Thyroid gland (tissue), 4 donors: ENCODE measurements at regions not wholly inside any gene's neighbourhood (a gene's known extent, or its start where the extent isn't known, plus 50 kb on each side); places are given as distances from the start of the nearest gene placed in this dataset.

Source experiments
- CTCF ChIP-seq, 6 experiments: fragments of 200-600 bp in 3 of 6; fragments of 450-650 bp in 3 of 6; sonication (generic) in 3 of 6; IDR thresholded peaks; one replicate each; pipeline ENCODE4 v1.5.1; 2016 to 2019; ENCODE audit warnings: antibody characterized with exemption in 6 of 6, mild to moderate bottlenecking in 2 of 6, inconsistent platforms in 1 of 6, moderate library complexity in 1 of 6
- POLR2A ChIP-seq, 2 donors: fragments of 450-650 bp; IDR thresholded peaks; one replicate each; pipeline ENCODE4 v1.6.1; 2017; ENCODE audit warnings: antibody characterized with exemption in 2 of 2, mild to moderate bottlenecking in 2 of 2, moderate library complexity in 1 of 2

- TF ChIP-seq CTCF (IDR thresholded peaks at IDR 0.05) (no peak), POLR2A (IDR thresholded peaks at IDR 0.05) (no peak)
Measured at GRCh38 chr12:63220921-63221320, 69.9 kb upstream of the AVPR1A start.
